HEK293 (cell line): ENCODE measurements at regions not wholly inside any gene's neighbourhood (a gene's known extent, or its start where the extent isn't known, plus 50 kb on each side); places are given as distances from the start of the nearest gene placed in this dataset.

ENCODE experiments used
- CTCF ChIP-seq: fragments of 450-650 bp; formaldehyde crosslinking; IDR thresholded peaks from 2 replicates; pipeline ENCODE4 v1.5.1; 2016; ENCODE audit warnings: missing biosample characterization, missing genetic modification characterization
- KLF9 ChIP-seq: fragments of 450-650 bp; formaldehyde crosslinking; IDR thresholded peaks from 2 replicates; pipeline ENCODE4 v1.5.1; 2016; ENCODE audit warnings: missing biosample characterization, missing genetic modification characterization, low read depth
- ZFHX2 ChIP-seq: fragments of 450-650 bp; formaldehyde crosslinking; conservative IDR thresholded peaks from 2 replicates; pipeline ENCODE4 v1.5.1; 2016; ENCODE audit warnings: missing biosample characterization, missing genetic modification characterization
- ZNF138 ChIP-seq: fragments of 450-650 bp; formaldehyde crosslinking; IDR thresholded peaks from 2 replicates; pipeline ENCODE4 v1.5.1; 2016; ENCODE audit warnings: missing biosample characterization, missing genetic modification characterization, borderline replicate concordance
- ZNF18 ChIP-seq: fragments of 450-650 bp; formaldehyde crosslinking; IDR thresholded peaks from 2 replicates; pipeline ENCODE4 v1.5.1; 2016; ENCODE audit warnings: missing biosample characterization, missing genetic modification characterization
- ZNF274 ChIP-seq, 2 experiments: fragments of 200-500 bp in 1 of 2; fragments of 450-650 bp in 1 of 2; sonication (Bioruptor generic) in 1 of 2; formaldehyde crosslinking in 1 of 2; IDR thresholded peaks; 2 replicates each; pipeline versions ENCODE4 v1.5.1 to v1.6.1; 2014 to 2016; ENCODE audit warnings: borderline replicate concordance in 1 of 2, inconsistent platforms in 1 of 2, low read length in 1 of 2, missing biosample characterization in 1 of 2, missing genetic modification characterization in 1 of 2
- ZNF677 ChIP-seq: fragments of 450-650 bp; IDR thresholded peaks from 2 replicates; pipeline ENCODE4 v1.5.0; 2018; ENCODE audit warnings: missing biosample characterization, mild to moderate bottlenecking, missing genetic modification characterization, moderate library complexity

DNA sequence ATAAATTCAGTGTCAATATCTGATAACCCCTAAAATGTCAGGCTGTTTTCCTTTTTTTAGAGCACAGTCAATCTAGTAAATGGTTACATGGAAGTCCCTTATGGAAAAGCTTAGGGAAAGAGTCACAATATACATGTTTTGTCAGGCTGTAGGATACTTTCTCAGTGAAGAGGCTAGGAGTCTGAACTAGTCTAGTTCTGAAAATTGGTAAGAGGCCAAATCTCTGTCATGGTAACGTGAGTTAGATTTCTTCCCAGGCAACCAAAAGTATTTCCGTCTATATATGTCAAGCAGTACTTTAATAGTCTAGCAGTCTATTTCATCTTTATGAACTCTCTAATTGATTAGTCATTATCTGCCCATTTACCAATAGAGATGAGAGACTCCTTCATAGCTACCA lies 215.9 kb upstream of the LRRC3B start:
- TF ChIP-seq KLF9 (tag by site-specific recombination) (no peak), ZNF677 (no peak), ZNF274 (IDR thresholded peaks at IDR 0.05; ENCODE audit: low read length) (no peak), ZNF274 (tag by site-specific recombination; IDR thresholded peaks at IDR 0.05; ENCODE audit: borderline replicate concordance) (no peak), CTCF (tag by site-specific recombination) (no peak), ZNF138 (tag by site-specific recombination) (no peak), ZFHX2 (tag by site-specific recombination) (no peak), ZNF18 (tag by site-specific recombination) (no peak)
